H9 (cell line): ENCODE measurements at regions not wholly inside any gene's neighbourhood (a gene's known extent, or its start where the extent isn't known, plus 50 kb on each side); places are given as distances from the start of the nearest gene placed in this dataset.

Experiments used
- DNase-seq: peaks from one replicate; pipeline ENCODE4 v3.0.0-alpha.2; 2017
- H2AFZ ChIP-seq: one replicate; pipeline ENCODE4 v1.6.1; 2013; ENCODE audit warnings: mild to moderate bottlenecking, low read length, control low read depth, moderate library complexity
- H2AK5ac ChIP-seq: 2 replicates; pipeline ENCODE4 v1.6.1; 2013; ENCODE audit warnings: low read length, control low read depth, mixed read lengths; ENCODE audit not compliant: insufficient read length
- H2BK120ac ChIP-seq: one replicate; pipeline ENCODE4 v1.6.1; 2013; ENCODE audit warnings: low read depth, mild to moderate bottlenecking, low read length, control low read depth, inconsistent platforms; ENCODE audit not compliant: poor library complexity, severe bottlenecking
- H2BK12ac ChIP-seq: 2 replicates; pipeline ENCODE4 v1.6.1; 2013; ENCODE audit warnings: low read length, control low read depth, mixed read lengths, low read depth; ENCODE audit not compliant: insufficient read length
- H2BK15ac ChIP-seq: 2 replicates; pipeline ENCODE4 v1.6.1; 2013; ENCODE audit warnings: low read depth, low read length, control low read depth
- H2BK20ac ChIP-seq: one replicate; pipeline ENCODE4 v1.6.1; 2013; ENCODE audit warnings: low read depth, mild to moderate bottlenecking, low read length, control low read depth, inconsistent platforms; ENCODE audit not compliant: poor library complexity, severe bottlenecking
- H2BK5ac ChIP-seq: 2 replicates; pipeline ENCODE4 v1.6.1; 2013; ENCODE audit warnings: low read length, control low read depth, mixed read lengths; ENCODE audit not compliant: insufficient read length
- H3K14ac ChIP-seq: 2 replicates; pipeline ENCODE4 v1.6.1; 2013; ENCODE audit warnings: low read length, control low read depth; ENCODE audit not compliant: insufficient read depth
- H3K18ac ChIP-seq: 2 replicates; pipeline ENCODE4 v1.6.1; 2013; ENCODE audit warnings: low read depth, mild to moderate bottlenecking, mixed read lengths, low read length, control low read depth; ENCODE audit not compliant: insufficient read length
- H3K23ac ChIP-seq: 2 replicates; pipeline ENCODE4 v1.6.1; 2013; ENCODE audit warnings: low read length, control low read depth, mixed read lengths, low read depth; ENCODE audit not compliant: insufficient read length
- H3K23me2 ChIP-seq: 2 replicates; pipeline ENCODE4 v1.6.1; 2013; ENCODE audit warnings: low read depth, mild to moderate bottlenecking, mixed read lengths, low read length, control low read depth; ENCODE audit not compliant: insufficient read length, poor library complexity, severe bottlenecking
- H3K27ac ChIP-seq: 2 replicates; pipeline ENCODE4 v1.5.1; 2013; ENCODE audit warnings: low read length, control low read depth, mixed read lengths, low read depth; ENCODE audit not compliant: insufficient read length
- H3K27me3 ChIP-seq: 2 replicates; pipeline ENCODE4 v1.6.1; 2013; ENCODE audit warnings: low read length, control low read depth, inconsistent platforms; ENCODE audit not compliant: insufficient read depth
- H3K4ac ChIP-seq: 2 replicates; pipeline ENCODE4 v1.6.1; 2013; ENCODE audit warnings: low read depth, mild to moderate bottlenecking, control low read depth, inconsistent platforms, low read length, moderate library complexity
- H3K4me1 ChIP-seq: 2 replicates; pipeline ENCODE4 v1.6.1; 2013; ENCODE audit warnings: low read length, control low read depth, inconsistent platforms; ENCODE audit not compliant: insufficient read depth
- H3K4me2 ChIP-seq: 2 replicates; pipeline ENCODE4 v1.6.1; 2013; ENCODE audit warnings: low read length, control low read depth, mixed read lengths; ENCODE audit not compliant: insufficient read length, insufficient read depth
- H3K56ac ChIP-seq: 2 replicates; pipeline ENCODE4 v1.6.1; 2013; ENCODE audit warnings: low read depth, mild to moderate bottlenecking, mixed read lengths, low read length, control low read depth; ENCODE audit not compliant: insufficient read length
- H3K79me1 ChIP-seq: 2 replicates; pipeline ENCODE4 v1.6.1; 2013; ENCODE audit warnings: low read depth, mild to moderate bottlenecking, moderate library complexity, low read length, control low read depth, inconsistent platforms; ENCODE audit not compliant: insufficient read depth, poor library complexity, severe bottlenecking
- H3K79me2 ChIP-seq: 2 replicates; pipeline ENCODE4 v1.6.1; 2013; ENCODE audit warnings: low read length, control low read depth, inconsistent platforms; ENCODE audit not compliant: insufficient read depth
- H3K9ac ChIP-seq: 2 replicates; pipeline ENCODE4 v1.6.1; 2013; ENCODE audit warnings: low read length, control low read depth, mixed read lengths; ENCODE audit not compliant: insufficient read length; ENCODE audit errors: extremely low read depth
- H3K9me3 ChIP-seq: one replicate; pipeline ENCODE4 v1.6.1; 2013; ENCODE audit warnings: low read depth, low read length, inconsistent platforms; ENCODE audit not compliant: control insufficient read depth
- H3T11ph ChIP-seq: one replicate; pipeline ENCODE4 v1.6.1; 2013; ENCODE audit warnings: mild to moderate bottlenecking, low read length, control low read depth, inconsistent platforms
- H4K20me1 ChIP-seq: one replicate; pipeline ENCODE4 v1.6.1; 2013; ENCODE audit not compliant: control insufficient read depth, insufficient read length, insufficient read depth
- H4K5ac ChIP-seq: 2 replicates; pipeline ENCODE4 v1.6.1; 2013; ENCODE audit warnings: low read depth, mild to moderate bottlenecking, mixed read lengths, low read length, control low read depth; ENCODE audit not compliant: insufficient read length
- H4K8ac ChIP-seq: replicated peaks from 2 replicates; pipeline ENCODE4 v1.6.1; 2013; ENCODE audit warnings: low read length, control low read depth, mixed read lengths, low read depth; ENCODE audit not compliant: insufficient read length
- H4K91ac ChIP-seq: 2 replicates; pipeline ENCODE4 v1.6.1; 2013; ENCODE audit warnings: low read depth, mild to moderate bottlenecking, moderate library complexity, mixed read lengths, low read length, control low read depth; ENCODE audit not compliant: insufficient read length
- H3K27ac Mint-ChIP-seq, 3 experiments: 2 replicates in 2 of 3; 3 replicates in 1 of 3; pipeline ENCODE4 v1.8.0; 2020 to 2021; ENCODE audit warnings: mixed read lengths in 3 of 3, mild to moderate bottlenecking in 1 of 3, moderate library complexity in 1 of 3
- H3K27me3 Mint-ChIP-seq: 2 replicates; pipeline ENCODE4 v1.8.0; 2021; ENCODE audit warnings: low read depth, mild to moderate bottlenecking, moderate library complexity, mixed read lengths
- H3K36me3 Mint-ChIP-seq, 3 experiments: 2 replicates in 2 of 3; 3 replicates in 1 of 3; pipeline ENCODE4 v1.8.0; 2020 to 2021; ENCODE audit warnings: low read depth in 3 of 3, mixed read lengths in 3 of 3; ENCODE audit not compliant: insufficient read depth in 1 of 3
- H3K4me1 Mint-ChIP-seq, 2 experiments: 2 replicates each; pipeline ENCODE4 v1.8.0; 2020; ENCODE audit warnings: mixed read lengths in 2 of 2
- H3K4me3 Mint-ChIP-seq, 2 experiments: 2 replicates in 1 of 2; 3 replicates in 1 of 2; pipeline ENCODE4 v1.8.0; 2020 to 2021; ENCODE audit warnings: mild to moderate bottlenecking in 2 of 2, mixed read lengths in 2 of 2, moderate library complexity in 1 of 2
- H3K9me3 Mint-ChIP-seq, 2 experiments: 2 replicates in 1 of 2; 3 replicates in 1 of 2; pipeline ENCODE4 v1.8.0; 2020; ENCODE audit warnings: mild to moderate bottlenecking in 2 of 2, mixed read lengths in 2 of 2, moderate library complexity in 1 of 2
- WGBS: extraction: QIAGEN DNeasy Blood & Tissue Kit; methylation state at CpG from one replicate; pipeline ENCODE4 v1.1.7; 2013; ENCODE audit warnings: missing lambda C conversion rate, low lambda C conversion rate, mixed read lengths; ENCODE audit not compliant: insufficient read length; ENCODE audit errors: extremely low coverage; 5-methylcytosine and 5-hydroxymethylcytosine counted together
- TF ChIP-seq, protein P1 (sequence below): fragments of 200-600 bp; sonication (generic); conservative IDR thresholded peaks from 3 replicates; pipeline ENCODE4 v1.8.0; 2021; ENCODE audit warnings: antibody characterized with exemption, mild to moderate bottlenecking

DNA sequence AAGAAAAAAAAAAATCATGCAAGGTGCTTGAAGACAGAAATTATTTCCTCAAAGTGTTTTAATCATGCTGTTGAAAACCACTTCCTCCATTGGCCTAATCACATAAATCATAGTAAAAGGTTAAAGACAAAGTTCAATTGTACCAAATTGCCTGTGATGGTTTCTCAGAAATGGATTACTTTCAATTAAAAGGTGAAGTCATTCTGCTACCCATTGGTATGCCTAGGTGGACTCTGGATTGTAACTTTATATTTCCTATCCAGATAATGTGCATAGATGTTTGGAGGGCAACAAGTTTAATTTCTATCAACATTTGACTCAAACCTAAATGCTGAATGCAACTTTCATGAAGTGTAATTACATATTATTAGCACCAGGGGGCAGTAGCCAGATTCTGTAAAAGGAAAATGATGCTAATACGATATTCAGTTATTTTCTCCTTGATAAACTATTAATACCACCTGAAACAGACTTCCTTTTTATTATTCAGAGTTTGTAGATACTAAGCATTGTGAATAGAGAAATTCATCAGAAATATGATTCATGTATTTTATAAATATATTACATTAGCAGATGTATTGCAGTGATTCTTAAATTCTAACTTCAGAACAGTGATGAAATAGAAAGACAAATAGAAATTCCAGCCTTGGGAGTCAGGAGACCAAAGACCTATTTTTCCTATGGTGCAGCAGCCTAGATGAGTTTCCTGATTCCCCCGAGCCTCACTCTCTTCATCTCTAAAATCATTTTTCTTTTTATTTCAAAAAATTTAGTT, 148.2 kb downstream of the CAAP1 start:
- Histone ChIP-seq H3K9ac (no peak overlapping the region), H4K8ac (no peak overlapping the region), H3K4me1 (peaks cover 16% of the 10 kb centered on the region), H3K79me1 (no peaks in the 10 kb centered on the region), H3K4ac (no peak overlapping the region), H3K14ac (no peak overlapping the region), H2AK5ac (no peak overlapping the region), H3T11ph (no peak overlapping the region), H3K9me3 (no peaks in the 10 kb centered on the region), H3K4me2 (no peak overlapping the region), H3K27me3 (no peaks in the 10 kb centered on the region), H3K23me2 (no peaks in the 10 kb centered on the region), H3K18ac (no peak overlapping the region), H2BK120ac (no peak overlapping the region), H4K91ac (no peak overlapping the region), H2AFZ (no peak overlapping the region), H3K79me2 (no peaks in the 10 kb centered on the region), H2BK5ac (no peak overlapping the region), H3K23ac (no peak overlapping the region), H2BK12ac (no peak overlapping the region), H3K56ac (no peak overlapping the region), H4K20me1 (no peaks in the 10 kb centered on the region), H2BK15ac (no peak overlapping the region), H2BK20ac (no peak overlapping the region), H3K27ac (no peak overlapping the region), H4K5ac (no peak overlapping the region)
- H3K4me1 Mint-ChIP-seq, result peaks cover 39 to 46% of the 10 kb centered on the region in 2 experiments
- TF ChIP-seq, protein P1, sequence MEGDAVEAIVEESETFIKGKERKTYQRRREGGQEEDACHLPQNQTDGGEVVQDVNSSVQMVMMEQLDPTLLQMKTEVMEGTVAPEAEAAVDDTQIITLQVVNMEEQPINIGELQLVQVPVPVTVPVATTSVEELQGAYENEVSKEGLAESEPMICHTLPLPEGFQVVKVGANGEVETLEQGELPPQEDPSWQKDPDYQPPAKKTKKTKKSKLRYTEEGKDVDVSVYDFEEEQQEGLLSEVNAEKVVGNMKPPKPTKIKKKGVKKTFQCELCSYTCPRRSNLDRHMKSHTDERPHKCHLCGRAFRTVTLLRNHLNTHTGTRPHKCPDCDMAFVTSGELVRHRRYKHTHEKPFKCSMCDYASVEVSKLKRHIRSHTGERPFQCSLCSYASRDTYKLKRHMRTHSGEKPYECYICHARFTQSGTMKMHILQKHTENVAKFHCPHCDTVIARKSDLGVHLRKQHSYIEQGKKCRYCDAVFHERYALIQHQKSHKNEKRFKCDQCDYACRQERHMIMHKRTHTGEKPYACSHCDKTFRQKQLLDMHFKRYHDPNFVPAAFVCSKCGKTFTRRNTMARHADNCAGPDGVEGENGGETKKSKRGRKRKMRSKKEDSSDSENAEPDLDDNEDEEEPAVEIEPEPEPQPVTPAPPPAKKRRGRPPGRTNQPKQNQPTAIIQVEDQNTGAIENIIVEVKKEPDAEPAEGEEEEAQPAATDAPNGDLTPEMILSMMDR, result peak; percentile 86
- H3K27ac Mint-ChIP-seq, result peak overlapping the region in 1 of 3 experiments; percentile 35; a peak in 1 of 7 replicates
- no peak overlapping the region for H3K4me3 Mint-ChIP-seq
- no CpG with 5 or more reads among the region's 2 CpGs for WGBS
- DNase-seq, result no peak
- peaks cover 6 to 12% of the 10 kb centered on the region in 2 experiments; a peak in 4 of 5 replicates for H3K9me3 Mint-ChIP-seq
- no peaks in the 10 kb centered on the region for H3K27me3 Mint-ChIP-seq
- peaks cover 4 to 21% (median 7%) of the 10 kb centered on the region in 3 experiments; a peak in 6 of 7 replicates for H3K36me3 Mint-ChIP-seq
